ENCODE measurements at regions not wholly inside any gene's neighbourhood (a gene's known extent, or its start where the extent isn't known, plus 50 kb on each side); places are given as distances from the start of the nearest gene placed in this dataset.

- no peak for DNase-seq
These were observed 350.9 kb downstream of the LTN1 start for GRCh38 chr21:28641731-28642130.

- DNase-seq: no peak
These were observed 352.4 kb downstream of the LTN1 start for GRCh38 chr21:28640326-28640725.

- DNase-seq: no peak
These were observed 352.9 kb downstream of the LTN1 start for GRCh38 chr21:28639737-28640136.

GRCh38 chr21:28636752-28637691, 355.7 kb downstream of the LTN1 start:
- peak; percentile 7 for DNase-seq

GRCh38 chr21:28635541-28635940, 357.1 kb downstream of the LTN1 start:
- no peak for DNase-seq

- DNase-seq: no peak
These were observed 358.7 kb downstream of the LTN1 start for GRCh38 chr21:28633839-28634555.

- no peak for DNase-seq
These were observed 359.8 kb downstream of the LTN1 start for GRCh38 chr21:28632755-28633408.

- no peak for DNase-seq
These were observed 365.0 kb downstream of the LTN1 start for GRCh38 chr21:28627691-28628090.

- DNase-seq: no peak
These were observed 365.4 kb downstream of the LTN1 start for GRCh38 chr21:28627261-28627660.

- DNase-seq: no peak
These were observed 368.1 kb downstream of the LTN1 start for GRCh38 chr21:28624626-28625025.

- DNase-seq: no peak
These were observed 375.4 kb downstream of the LTN1 start for GRCh38 chr21:28617300-28617699.

GRCh38 chr21:28615276-28615675, 377.4 kb downstream of the LTN1 start:
- no peak for DNase-seq

- no peak for DNase-seq
These were observed 377.9 kb downstream of the LTN1 start for GRCh38 chr21:28614791-28615190.

- DNase-seq: no peak
These were observed 384.0 kb downstream of the LTN1 start for GRCh38 chr21:28608646-28609045.

GRCh38 chr21:28607545-28607944, 385.1 kb downstream of the LTN1 start:
- no peak for DNase-seq

GRCh38 chr21:28604946-28605537, 387.6 kb downstream of the LTN1 start:
- DNase-seq: no peak

- DNase-seq: no peak
These were observed 390.1 kb downstream of the LTN1 start for GRCh38 chr21:28602546-28602945.

- DNase-seq: no peak
These were observed 394.5 kb downstream of the LTN1 start for GRCh38 chr21:28598214-28598613.

- DNase-seq: no peak
These were observed 400.3 kb downstream of the LTN1 start for GRCh38 chr21:28592205-28592865.

GRCh38 chr21:28590676-28591075, 402.0 kb downstream of the LTN1 start:
- no peak for DNase-seq

- no peak for DNase-seq
These were observed 402.7 kb downstream of the LTN1 start for GRCh38 chr21:28590026-28590425.

- no peak for DNase-seq
These were observed 403.7 kb downstream of the LTN1 start for GRCh38 chr21:28588997-28589396.

- no peak for DNase-seq
These were observed 404.9 kb downstream of the LTN1 start for GRCh38 chr21:28587748-28588147.

Data from stimulated activated CD4-positive, alpha-beta T cell treated with anti-CD3 and anti-CD28 coated beads, Interleukin-4, amount 100 ng/mL, for 24 hours (primary cell).